IMR-90 (cell line): ENCODE measurements at regions not wholly inside any gene's neighbourhood (a gene's known extent, or its start where the extent isn't known, plus 50 kb on each side); places are given as distances from the start of the nearest gene placed in this dataset.

ENCODE experiments used
- ATAC-seq: fragments of 200-7000 bp; cut with Tn5 transposase; 2 replicates; pipeline ENCODE4 v1.9.1; 2020; ENCODE audit warnings: low read depth, mild to moderate bottlenecking, moderate library complexity
- BruUV-seq: library from RNA; stranded (reverse); fragments of 400-500 nt; replicated peaks from 2 replicates; lab custom pipeline; 2021; lab: Mats Ljungman, UMichigan
- CTCF ChIA-PET: fragments of 300-600 bp; formaldehyde crosslinking; extraction: SDS; loops from one replicate; lab custom pipeline; 2021; ENCODE audit warnings: antibody characterized with exemption; lab: Yijun Ruan, JAX
- POLR2A ChIA-PET: fragments of 300-600 bp; sonication (Branson Sonifier 250); formaldehyde crosslinking; loops from one replicate; lab custom pipeline; 2022; ENCODE audit warnings: antibody characterized with exemption; ENCODE audit not compliant: unreplicated experiment; lab: Charles Lee
- DNase-seq: peaks from one replicate; pipeline ENCODE4 v3.0.0; 2013
- H2AFZ ChIP-seq: replicated peaks from 2 replicates; pipeline ENCODE3; 2013; ENCODE audit warnings: low read length, mild to moderate bottlenecking; ENCODE audit not compliant: poor library complexity
- H2AK5ac ChIP-seq: 2 replicates; pipeline ENCODE4 v1.6.1; 2013; ENCODE audit warnings: low read depth, low read length, inconsistent platforms
- H2AK9ac ChIP-seq: replicated peaks from 2 replicates; pipeline ENCODE3; 2013; ENCODE audit warnings: mild to moderate bottlenecking, low read depth, low read length, moderate library complexity; ENCODE audit not compliant: poor library complexity
- H2BK120ac ChIP-seq: 2 replicates; pipeline ENCODE4 v1.6.1; 2013; ENCODE audit warnings: low read depth, low read length, inconsistent platforms
- H2BK15ac ChIP-seq: 3 replicates; pipeline ENCODE4 v1.6.1; 2013; ENCODE audit warnings: low read depth, low read length, inconsistent platforms
- H2BK20ac ChIP-seq: 2 replicates; pipeline ENCODE4 v1.6.1; 2013; ENCODE audit warnings: low read depth, mild to moderate bottlenecking, inconsistent platforms, low read length, moderate library complexity
- H2BK5ac ChIP-seq: 2 replicates; pipeline ENCODE4 v1.6.1; 2013; ENCODE audit warnings: mild to moderate bottlenecking, low read depth, low read length, inconsistent platforms; ENCODE audit not compliant: poor library complexity, severe bottlenecking
- H3K14ac ChIP-seq: replicated peaks from 2 replicates; pipeline ENCODE4 v1.6.1; 2013; ENCODE audit warnings: low read depth, low read length, inconsistent platforms
- H3K18ac ChIP-seq: 2 replicates; pipeline ENCODE4 v1.6.1; 2013; ENCODE audit warnings: low read depth, low read length, control low read depth
- H3K23ac ChIP-seq: 2 replicates; pipeline ENCODE4 v1.6.1; 2013; ENCODE audit warnings: low read depth, low read length, inconsistent platforms
- H3K27ac ChIP-seq: 2 replicates; pipeline ENCODE4 v1.5.1; 2013; ENCODE audit warnings: mild to moderate bottlenecking, control low read depth, low read length; ENCODE audit not compliant: insufficient read depth
- H3K27me3 ChIP-seq: 2 replicates; pipeline ENCODE4 v1.6.1; 2013; ENCODE audit warnings: low read length; ENCODE audit not compliant: control insufficient read depth, insufficient read depth
- H3K36me3 ChIP-seq: 2 replicates; pipeline ENCODE4 v1.6.1; 2013; ENCODE audit warnings: low read length, mixed read lengths; ENCODE audit not compliant: control insufficient read depth, insufficient read depth
- H3K4ac ChIP-seq: 2 replicates; pipeline ENCODE4 v1.6.1; 2013; ENCODE audit warnings: low read depth, low read length, inconsistent platforms
- H3K4me1 ChIP-seq: 2 replicates; pipeline ENCODE4 v1.6.1; 2013; ENCODE audit warnings: low read length, mixed read lengths; ENCODE audit not compliant: control insufficient read depth, insufficient read depth
- H3K4me2 ChIP-seq: 2 replicates; pipeline ENCODE4 v1.6.1; 2013; ENCODE audit warnings: low read depth, mild to moderate bottlenecking, control low read depth, low read length, moderate library complexity
- H3K4me3 ChIP-seq: 2 replicates; pipeline ENCODE4 v1.5.1; 2013; ENCODE audit warnings: low read depth, mild to moderate bottlenecking, control low read depth, low read length, moderate library complexity; ENCODE audit not compliant: insufficient read depth
- H3K56ac ChIP-seq: 2 replicates; pipeline ENCODE4 v1.6.1; 2013; ENCODE audit warnings: low read length, inconsistent platforms; ENCODE audit not compliant: insufficient read depth; ENCODE audit errors: extremely low read depth
- H3K79me1 ChIP-seq, 2 experiments: 2 replicates each; pipeline ENCODE4 v1.6.1; 2013; ENCODE audit warnings: low read length in 2 of 2, inconsistent platforms in 1 of 2, low read depth in 1 of 2
- H3K9ac ChIP-seq: 2 replicates; pipeline ENCODE4 v1.6.1; 2013; ENCODE audit warnings: low read depth, low read length, control low read depth
- H3K9me1 ChIP-seq: 2 replicates; pipeline ENCODE4 v1.6.1; 2013; ENCODE audit warnings: low read length, inconsistent platforms; ENCODE audit not compliant: insufficient read depth
- H3K9me3 ChIP-seq: 2 replicates; pipeline ENCODE4 v1.6.1; 2013; ENCODE audit warnings: low read length; ENCODE audit not compliant: control insufficient read depth, insufficient read depth
- H4K20me1 ChIP-seq: 2 replicates; pipeline ENCODE4 v1.6.1; 2013; ENCODE audit warnings: low read length, inconsistent platforms; ENCODE audit not compliant: insufficient read depth
- H4K5ac ChIP-seq: 2 replicates; pipeline ENCODE4 v1.6.1; 2013; ENCODE audit warnings: mild to moderate bottlenecking, low read depth, low read length, control low read depth
- H4K8ac ChIP-seq, 2 experiments: 2 replicates each; pipeline ENCODE4 v1.6.1; 2013; ENCODE audit warnings: low read depth in 2 of 2, low read length in 2 of 2, control low read depth in 1 of 2, inconsistent platforms in 1 of 2
- H4K91ac ChIP-seq: 2 replicates; pipeline ENCODE4 v1.6.1; 2013; ENCODE audit warnings: low read depth, low read length, inconsistent platforms; ENCODE audit not compliant: insufficient read depth
- CEBPB ChIP-seq: IDR thresholded peaks from 2 replicates; pipeline ENCODE4 v1.6.1; 2012; ENCODE audit warnings: low read depth, low read length, improper control_type of control experiment
- CHD1 ChIP-seq: IDR thresholded peaks from 2 replicates; pipeline ENCODE4 v1.6.1; 2012; ENCODE audit warnings: low read depth, low read length, improper control_type of control experiment
- CTCF ChIP-seq: conservative IDR thresholded peaks from 2 replicates; pipeline ENCODE4 v1.5.1; 2012; ENCODE audit warnings: mild to moderate bottlenecking, low read depth, low read length, improper control_type of control experiment
- ELK1 ChIP-seq: fragments of 150-350 bp; IDR thresholded peaks from 2 replicates; pipeline ENCODE4 v1.6.1; 2016; ENCODE audit warnings: low read depth, mild to moderate bottlenecking, low read length, moderate library complexity, borderline replicate concordance
- FOS ChIP-seq: fragments of 150-350 bp; IDR thresholded peaks from 2 replicates; pipeline ENCODE4 v1.6.1; 2016; ENCODE audit warnings: low read depth, low read length
- MAFK ChIP-seq: IDR thresholded peaks from 2 replicates; pipeline ENCODE4 v1.6.1; 2012; ENCODE audit warnings: low read depth, low read length, improper control_type of control experiment
- MAZ ChIP-seq: IDR thresholded peaks from 2 replicates; pipeline ENCODE4 v1.6.1; 2012; ENCODE audit warnings: low read depth, mild to moderate bottlenecking, low read length, improper control_type of control experiment, moderate library complexity, borderline replicate concordance
- MXI1 ChIP-seq: IDR thresholded peaks from 2 replicates; pipeline ENCODE4 v1.6.1; 2012; ENCODE audit warnings: low read depth, mild to moderate bottlenecking, low read length, moderate library complexity, borderline replicate concordance
- NFE2L2 ChIP-seq: fragments of 150-350 bp; IDR thresholded peaks from 2 replicates; pipeline ENCODE4 v1.6.1; 2016; ENCODE audit warnings: low read depth, mild to moderate bottlenecking, low read length
- POLR2A ChIP-seq: IDR thresholded peaks from 2 replicates; pipeline ENCODE4 v1.6.1; 2012; ENCODE audit warnings: mild to moderate bottlenecking, low read depth, low read length
- RFX5 ChIP-seq: IDR thresholded peaks from 2 replicates; pipeline ENCODE4 v1.8.0; 2012; ENCODE audit warnings: low read depth, mild to moderate bottlenecking, low read length, moderate library complexity
- SMC3 ChIP-seq: fragments of 150-350 bp; IDR thresholded peaks from 2 replicates; pipeline ENCODE4 v1.6.1; 2016; ENCODE audit warnings: low read depth, mild to moderate bottlenecking, antibody characterized with exemption, low read length, moderate library complexity
- USF2 ChIP-seq: fragments of 150-350 bp; IDR thresholded peaks from 2 replicates; pipeline ENCODE4 v1.6.1; 2017; ENCODE audit warnings: mild to moderate bottlenecking, antibody characterized with exemption, low read length, low read depth
- WGBS, 2 experiments: methylation state at CpG; one replicate each; pipeline versions ENCODE4 v1.1.5 to v1.1.7; 2013; ENCODE audit warnings: missing lambda C conversion rate in 2 of 2; ENCODE audit not compliant: insufficient read length in 1 of 2; ENCODE audit errors: extremely low coverage in 2 of 2; 5-methylcytosine and 5-hydroxymethylcytosine counted together
- dilution Hi-C: fragments of 300-500 bp; cut with HindIII; formaldehyde crosslinking; loops from one replicate; pipeline ENCODE4 v1.14.3; 2018; ENCODE audit warnings: low sequenced_read_pairs; ENCODE audit not compliant: unreplicated experiment
- in situ Hi-C: fragments of 300-500 bp; cut with MboI; formaldehyde crosslinking; loops from 3 replicates; pipeline ENCODE4 v1.14.3; 2019; ENCODE audit warnings: low sequenced_read_pairs, inconsistent platforms, mixed read lengths
- intact Hi-C: fragments of 100-400 bp; cut with micrococcal nuclease; formaldehyde crosslinking; loops from 2 replicates; pipeline ENCODE4 v1.10.0; 2022

- no TSS peak for BruUV-seq
- in situ Hi-C loops (no loop called here), dilution Hi-C loops (no loop called here), intact Hi-C loops (no loop called here)
- no peak for ATAC-seq
- TF ChIP-seq MAZ (no peak), RFX5 (no peak), MAFK (no peak), NFE2L2 (no peak), ELK1 (no peak), CHD1 (no peak), FOS (no peak), SMC3 (no peak), CTCF (no peak), USF2 (no peak), MXI1 (no peak), POLR2A (no peak), CEBPB (no peak)
- CTCF ChIA-PET = no interaction called here
- no peak for DNase-seq
- WGBS, 2 experiments = no CpG with 5 or more reads among the region's 2 CpGs
- Histone ChIP-seq H2AK9ac (no peak overlapping the region), H2BK120ac (no peak overlapping the region), H4K20me1 (no peaks in the 10 kb centered on the region), H3K4me1 (no peaks in the 10 kb centered on the region), H3K23ac (no peak overlapping the region), H2AFZ (no peak overlapping the region), H3K27me3 (no peaks in the 10 kb centered on the region), H3K14ac (no peak overlapping the region), H3K4me2 (no peak overlapping the region), H3K56ac (no peak overlapping the region), H4K8ac (no peak overlapping the region), H3K36me3 (no peaks in the 10 kb centered on the region), H3K4me3 (no peak overlapping the region), H3K18ac (no peak overlapping the region), H3K79me1 (no peaks in the 10 kb centered on the region), H3K27ac (no peak overlapping the region), H2AK5ac (no peak overlapping the region), H3K9me3 (no peaks in the 10 kb centered on the region), H3K4ac (no peak overlapping the region), H4K91ac (no peak overlapping the region), H4K5ac (no peak overlapping the region), H2BK15ac (no peak overlapping the region), H2BK20ac (no peak overlapping the region), H3K9me1 (no peaks in the 10 kb centered on the region), H2BK5ac (no peak overlapping the region), H3K9ac (no peak overlapping the region)
- POLR2A ChIA-PET = no interaction called here
These were observed 346.6 kb downstream of the PARP8 start for GRCh38 chr5:51013036-51013435.
